Choroid plexus epithelial cell (primary cell): ENCODE measurements at regions not wholly inside any gene's neighbourhood (a gene's known extent, or its start where the extent isn't known, plus 50 kb on each side); places are given as distances from the start of the nearest gene placed in this dataset.

Source experiments
- DNase-seq: peaks from one replicate; pipeline ENCODE4 v3.0.0-alpha.2; 2010; ENCODE audit warnings: low read depth
- H3K4me3 ChIP-seq: 2 replicates; pipeline ENCODE4 v1.5.1; 2011; ENCODE audit warnings: low read depth, mild to moderate bottlenecking, control low read depth, low read length, moderate library complexity
- CTCF ChIP-seq: conservative IDR thresholded peaks from 2 replicates; pipeline ENCODE4 v1.5.1; 2011; ENCODE audit warnings: low read depth, mild to moderate bottlenecking, control low read depth, inconsistent platforms, low read length, moderate library complexity

- no peak overlapping the region for H3K4me3 ChIP-seq
- DNase-seq: no peak
- TF ChIP-seq CTCF: no peak
Observed at GRCh38 chr13:73898899-73899298, 235.3 kb downstream of the KLF12 start.

DNA sequence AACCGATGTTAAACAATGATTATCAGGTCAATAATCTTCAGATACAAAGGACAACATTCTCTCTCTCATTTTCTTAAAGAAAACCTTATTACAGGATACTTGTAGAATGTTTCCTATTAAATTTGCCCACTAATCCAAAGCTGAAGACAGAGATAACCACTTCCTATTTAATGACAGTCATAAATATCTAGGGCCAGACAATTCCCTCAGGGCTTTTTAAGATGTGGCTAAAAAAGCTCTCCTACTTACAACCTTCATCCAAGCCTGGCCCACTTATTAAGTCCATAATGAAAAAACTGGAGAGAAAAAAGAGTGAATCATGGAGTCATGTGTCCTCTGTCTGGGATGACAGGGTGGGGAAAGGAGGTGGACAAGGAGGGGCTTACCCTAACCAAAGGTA is 235.9 kb downstream of the KLF12 start:
- H3K4me3 ChIP-seq: no peak overlapping the region
- no peak for TF ChIP-seq CTCF
- no peak for DNase-seq

DNA sequence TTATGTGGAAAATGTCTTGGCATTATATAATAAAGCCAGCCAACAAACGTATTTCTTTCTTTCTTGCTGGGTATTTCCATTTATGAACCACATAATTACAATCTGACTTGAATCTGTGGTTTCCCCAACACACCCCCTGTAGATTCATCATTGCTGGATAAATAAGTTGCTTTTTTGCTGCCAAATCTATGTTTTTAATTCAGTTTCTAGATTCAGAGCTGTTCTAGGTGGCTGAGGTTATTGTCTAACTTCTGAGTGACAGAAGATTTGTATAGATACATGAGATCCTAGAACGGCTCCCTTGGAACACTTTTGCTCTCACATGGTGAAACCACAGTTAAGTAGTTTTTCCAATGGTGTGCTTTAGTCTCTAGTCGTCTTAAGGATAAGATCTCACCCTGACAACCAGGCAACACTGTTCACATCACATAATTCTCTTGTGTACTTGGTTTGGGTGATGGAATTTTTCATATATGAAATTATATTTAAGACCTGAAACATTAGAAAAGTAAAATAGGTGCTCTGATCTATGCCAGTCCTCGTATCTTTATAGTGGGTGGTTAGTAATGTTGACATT is 239.1 kb downstream of the KLF12 start:
- no peak for DNase-seq

DNA sequence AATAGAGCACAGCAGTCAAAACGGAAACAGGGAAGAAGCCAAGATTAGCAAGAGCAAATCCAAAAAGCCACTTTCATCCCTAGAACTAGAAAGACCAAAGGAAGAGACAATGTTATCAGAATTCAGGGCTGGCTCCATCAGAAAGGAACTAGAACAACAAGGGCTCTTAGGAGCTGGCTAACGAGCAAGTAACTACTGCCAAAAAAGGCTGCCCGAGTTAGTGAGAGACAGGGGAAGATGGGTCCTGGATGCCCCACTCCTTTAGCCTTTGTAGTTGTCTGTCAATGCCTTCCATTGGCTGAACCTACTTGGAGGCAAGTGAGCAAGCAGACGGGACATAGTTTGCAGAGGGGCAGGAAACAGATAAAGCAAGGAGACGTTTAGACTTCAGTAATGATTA is 240.4 kb downstream of the KLF12 start:
- no peak for DNase-seq
- no peak for TF ChIP-seq CTCF
- no peak overlapping the region for H3K4me3 ChIP-seq

More for the DNA sequence above, 239.1 kb downstream of the KLF12 start:
- TF ChIP-seq CTCF: no peak
- no peak overlapping the region for H3K4me3 ChIP-seq

DNA sequence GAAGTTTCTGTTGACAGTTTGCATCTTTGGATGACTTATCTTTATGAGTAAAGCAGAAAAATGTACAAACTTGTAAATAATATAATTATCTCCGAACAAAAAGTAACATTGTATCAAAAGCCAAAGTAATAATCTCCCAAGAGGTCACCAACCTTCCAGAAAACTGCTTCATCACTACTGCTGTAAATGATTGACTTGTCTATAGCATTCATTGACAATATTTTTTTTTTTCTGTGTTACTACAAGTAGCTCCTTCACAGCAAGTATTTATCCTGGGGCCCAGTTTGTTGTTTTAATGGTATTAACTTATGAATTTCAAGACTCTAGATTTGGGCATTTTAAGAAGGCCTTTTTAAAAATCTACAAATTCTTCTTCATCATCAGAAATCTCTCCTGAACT is 242.4 kb downstream of the KLF12 start:
- no peak overlapping the region for H3K4me3 ChIP-seq
- no peak for TF ChIP-seq CTCF
- no peak for DNase-seq

DNA sequence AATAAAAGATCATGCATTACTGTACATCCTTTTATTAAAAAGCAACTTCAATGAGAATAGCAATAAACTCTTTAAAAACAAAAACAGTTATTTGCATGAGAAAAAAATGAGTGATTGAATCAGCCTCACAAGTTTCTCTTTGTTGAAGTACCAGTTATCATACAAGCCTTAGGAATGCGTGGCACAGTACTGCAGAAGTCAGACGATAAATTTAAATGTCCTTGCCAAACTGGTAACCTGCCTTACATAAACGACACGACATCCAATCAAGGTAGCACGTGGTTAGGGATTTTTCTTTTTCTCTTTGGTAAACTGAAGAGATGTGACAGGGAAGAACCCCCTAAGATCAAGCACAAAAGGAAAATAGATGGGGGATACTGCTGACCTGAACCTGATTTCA is 251.0 kb downstream of the KLF12 start:
- no peak for TF ChIP-seq CTCF
- no peak overlapping the region for H3K4me3 ChIP-seq
- DNase-seq: no peak

- TF ChIP-seq CTCF: no peak
- peak; percentile 56 for DNase-seq
- H3K4me3 ChIP-seq: no peak overlapping the region
Observed at GRCh38 chr13:73880365-73880764, 253.8 kb downstream of the KLF12 start.
